ENCODE measurements at regions not wholly inside any gene's neighbourhood (a gene's known extent, or its start where the extent isn't known, plus 50 kb on each side); places are given as distances from the start of the nearest gene placed in this dataset.

- no peak for DNase-seq
Measured at GRCh38 chr2:42947809-42948600, 155.6 kb upstream of the HAAO start.

DNA sequence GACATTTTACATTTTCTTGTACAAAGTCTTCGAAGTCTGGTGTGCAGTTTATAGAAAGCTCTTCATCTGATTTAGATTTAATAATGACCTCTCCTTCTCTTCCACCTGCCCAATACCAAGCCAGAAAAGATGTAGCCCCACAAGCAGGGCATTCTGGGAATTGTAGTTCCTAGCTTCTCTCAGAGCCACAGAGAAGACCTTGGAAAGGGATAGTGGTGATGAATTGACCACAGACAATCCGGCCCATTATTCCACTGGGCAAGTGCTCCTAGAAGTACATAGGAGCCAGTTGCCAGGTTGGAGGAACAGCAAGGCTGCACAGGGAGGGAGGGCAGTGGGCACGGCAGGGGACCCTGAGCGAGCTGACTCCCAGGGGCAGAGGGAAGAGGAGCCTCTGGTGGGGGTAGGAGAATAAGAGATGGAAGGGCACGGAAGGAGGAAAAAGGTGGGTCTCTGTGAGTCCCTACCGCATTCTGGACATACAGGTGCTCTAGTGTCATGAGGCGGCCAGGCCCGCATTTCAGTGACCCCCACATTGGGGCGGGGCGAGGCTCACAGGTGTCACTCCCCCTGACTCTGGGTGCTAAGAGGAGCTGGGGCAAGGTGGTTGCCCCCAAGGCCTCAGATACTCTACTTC is 152.5 kb upstream of the HAAO start:
- no peak for DNase-seq

GRCh38 chr2:42942990-42943493 is 150.7 kb upstream of the HAAO start:
- DNase-seq = no peak

GRCh38 chr2:42942214-42942989 is 150.0 kb upstream of the HAAO start:
- DNase-seq = no peak

GRCh38 chr2:42941633-42942176 is 149.3 kb upstream of the HAAO start:
- no peak for DNase-seq

DNA sequence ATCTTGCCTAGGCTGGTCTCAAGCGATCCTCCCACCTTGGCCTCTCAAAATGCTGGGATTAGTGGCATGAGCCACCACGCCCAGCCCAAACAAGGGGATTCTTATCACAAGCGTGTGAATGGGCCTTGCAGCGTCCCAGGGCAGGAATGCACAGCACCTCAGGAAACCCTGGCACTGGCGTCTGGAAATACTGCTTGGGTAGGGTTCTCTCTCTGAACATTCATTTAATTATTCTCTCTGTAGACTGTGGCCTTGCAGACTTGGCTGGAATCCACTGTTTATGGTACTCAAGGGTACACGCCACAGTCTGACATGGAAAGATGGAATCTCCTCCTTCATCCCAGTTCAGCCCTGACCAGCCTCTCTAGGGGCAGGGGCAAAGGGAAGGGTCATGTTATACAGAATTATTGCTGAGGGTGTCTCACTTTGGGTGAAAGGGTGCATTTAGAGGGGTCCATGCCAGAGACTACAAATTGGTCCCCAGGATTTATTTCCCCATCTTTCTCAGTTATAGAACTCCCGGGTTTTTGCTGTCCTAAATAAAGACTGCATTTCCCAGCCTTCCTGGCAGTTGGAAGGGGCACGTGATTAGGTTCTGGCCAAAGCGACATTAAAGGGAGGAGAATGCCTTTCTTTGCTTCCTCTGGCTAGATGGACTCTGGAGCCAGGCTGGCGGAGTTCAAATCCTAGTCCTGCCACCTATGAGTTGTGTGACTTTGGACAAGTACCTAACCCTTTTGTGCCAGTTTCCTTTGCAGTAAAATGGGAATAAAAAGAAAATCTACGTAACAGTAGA is 147.2 kb upstream of the HAAO start:
- DNase-seq = no peak

GRCh38 chr2:42938671-42939370 is 146.4 kb upstream of the HAAO start:
- no peak for DNase-seq

GRCh38 chr2:42937171-42937875 is 144.9 kb upstream of the HAAO start:
- no peak for DNase-seq

DNA sequence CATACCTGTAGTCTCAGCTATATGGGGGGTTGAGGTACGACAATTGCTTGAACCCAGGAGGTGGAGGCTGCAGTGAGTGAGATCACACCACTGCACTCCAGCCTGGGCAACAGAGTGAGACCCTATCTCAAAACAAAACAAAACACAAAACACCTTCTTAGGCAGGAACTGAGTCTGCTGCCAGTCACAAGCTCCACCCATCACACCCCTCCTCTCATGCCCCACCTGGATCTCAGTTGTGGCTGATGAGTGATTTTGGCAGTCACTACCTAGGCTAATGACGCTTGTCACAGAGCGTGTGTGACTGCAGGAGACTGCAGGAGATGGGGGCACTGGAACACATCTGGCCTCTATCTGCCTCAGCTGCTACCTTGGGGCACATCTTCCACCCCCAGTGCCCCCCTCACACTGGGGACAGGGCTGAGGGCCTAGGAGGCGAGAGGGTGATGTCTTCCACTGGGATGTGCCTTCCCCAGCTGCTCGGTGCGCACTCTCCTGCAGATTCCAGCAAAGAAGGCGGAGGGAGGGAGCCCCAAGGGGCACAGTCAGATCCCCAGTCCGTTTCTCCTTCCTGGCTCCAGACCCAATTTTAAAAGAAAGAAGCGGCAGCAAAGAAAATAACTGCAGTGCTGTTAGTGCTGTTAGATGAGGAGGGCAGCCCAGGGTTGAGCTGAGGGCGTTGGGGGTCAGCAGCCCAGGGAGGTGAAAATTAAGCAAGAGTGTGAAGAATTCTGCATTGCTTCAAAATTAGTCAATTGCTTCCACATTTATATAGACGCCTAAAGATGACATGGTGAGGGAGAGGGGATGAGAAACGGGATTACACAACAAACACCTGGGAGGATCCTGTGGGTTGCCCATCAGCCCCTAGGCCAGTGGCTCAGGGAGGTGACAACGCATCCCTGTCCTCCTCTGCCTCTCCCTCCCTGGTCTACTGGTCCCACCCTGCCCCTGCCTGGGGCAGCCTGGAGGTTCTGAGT is 143.6 kb upstream of the HAAO start:
- no peak for DNase-seq

DNA sequence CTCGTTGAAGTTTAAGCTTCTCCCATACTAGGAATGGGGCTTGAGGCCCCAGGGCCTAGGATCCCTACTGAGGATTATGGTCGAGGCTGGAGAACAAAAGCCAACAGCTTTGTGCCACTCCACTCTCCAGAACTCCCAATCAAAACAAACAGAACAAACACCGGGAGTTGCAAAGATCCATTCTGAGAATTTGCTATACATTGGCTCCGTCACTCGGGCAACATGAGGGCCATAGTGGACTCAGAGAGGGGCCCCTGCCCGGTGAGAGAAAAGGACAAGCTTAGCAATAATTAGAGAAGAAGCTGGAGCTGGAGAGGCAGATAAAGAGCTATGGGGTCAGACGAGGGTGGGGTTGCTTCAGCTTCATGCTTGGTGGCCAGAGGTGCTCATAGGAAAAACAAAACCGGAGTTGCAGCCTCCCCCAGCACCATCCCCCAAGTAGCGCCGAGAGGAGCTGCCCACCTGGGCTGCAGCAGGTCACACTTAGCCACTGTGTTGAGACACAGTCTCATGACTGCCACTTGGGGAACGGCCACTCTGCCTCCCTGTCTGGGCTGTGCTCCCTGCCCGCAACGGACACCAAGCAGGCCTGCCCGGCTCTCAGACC is 142.3 kb upstream of the HAAO start:
- no peak for DNase-seq

DNA sequence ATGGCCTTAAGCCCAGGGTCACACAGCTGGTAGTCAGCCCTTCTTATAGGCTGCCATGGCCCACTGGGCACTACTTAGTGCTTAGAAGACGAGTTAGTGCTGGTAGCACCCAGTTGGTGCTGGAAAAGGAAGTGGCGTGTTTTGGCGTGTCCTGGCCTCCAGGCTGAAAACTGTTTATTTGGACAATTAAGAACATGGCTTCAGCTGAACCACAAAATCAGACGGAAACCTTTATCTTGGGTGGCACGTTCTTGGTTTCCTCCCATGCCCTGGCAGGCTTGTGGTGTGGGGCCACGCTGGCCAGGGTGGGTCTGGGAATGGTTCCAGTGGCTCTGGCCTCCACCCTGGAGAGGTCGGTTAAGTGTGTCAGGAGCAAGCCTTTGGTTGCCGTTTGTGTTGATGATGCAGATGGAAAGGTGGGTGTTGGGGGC is 141.5 kb upstream of the HAAO start:
- no peak for DNase-seq

DNA sequence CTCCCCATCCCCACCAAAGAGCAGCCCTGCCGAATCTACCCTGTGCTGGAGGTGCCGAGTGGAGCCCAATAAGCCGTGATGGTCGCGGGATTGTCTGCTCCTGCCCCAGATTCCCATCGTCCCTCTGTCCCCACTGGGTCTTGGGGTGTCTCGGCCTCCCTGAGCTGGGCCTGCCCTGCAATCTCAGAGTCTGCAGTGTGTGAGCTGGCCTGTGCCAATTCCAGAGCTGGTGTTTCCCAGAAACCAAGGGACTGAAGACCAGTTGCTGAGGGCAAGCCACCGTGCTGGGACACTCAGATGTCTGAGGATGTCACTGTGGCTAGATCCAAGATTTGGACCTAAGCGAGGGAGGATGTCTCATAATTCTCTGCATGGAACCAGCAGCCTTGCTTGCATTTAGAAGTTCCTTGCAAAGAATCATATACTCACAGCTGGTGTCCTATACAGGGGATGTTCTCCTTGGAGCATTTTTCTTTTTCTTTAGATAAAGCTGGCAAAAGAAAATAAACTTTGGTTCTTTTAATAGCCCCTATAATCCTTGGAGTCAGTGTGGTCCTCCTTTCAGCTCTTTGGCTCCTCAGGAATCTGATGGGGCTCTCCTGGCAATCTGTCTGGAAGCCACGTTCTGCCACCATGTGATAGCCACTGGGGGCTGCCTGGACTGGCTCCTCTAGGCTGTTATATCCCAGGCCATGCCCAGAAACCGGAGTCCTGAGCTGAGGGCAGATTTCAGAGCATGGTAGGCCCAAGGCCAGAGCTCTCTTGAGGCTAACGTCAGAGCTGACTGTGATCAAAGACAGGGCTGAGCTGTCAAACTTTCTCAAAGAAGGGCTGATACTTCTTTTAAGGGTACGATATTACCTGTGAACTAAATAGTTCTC is 140.1 kb upstream of the HAAO start:
- no peak for DNase-seq

DNA sequence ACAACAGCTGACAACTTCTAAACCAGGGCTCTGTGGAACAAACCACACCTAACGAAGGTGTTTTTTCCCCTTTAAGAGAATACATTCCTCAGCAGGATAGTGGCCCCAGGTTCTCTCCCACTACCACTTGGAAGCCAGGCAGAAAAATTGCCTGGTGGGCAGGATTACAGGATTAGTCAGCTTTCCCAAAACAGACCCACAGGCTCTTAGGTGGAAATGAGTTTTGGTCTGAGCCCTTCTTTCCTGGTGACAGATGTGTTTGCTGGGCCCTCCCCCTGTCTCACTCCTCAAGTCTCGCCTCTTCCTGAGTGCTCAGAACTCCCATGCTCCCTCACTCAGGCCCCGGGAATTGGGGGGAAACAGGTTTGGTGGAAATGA is 139.4 kb upstream of the HAAO start:
- DNase-seq = no peak

DNA sequence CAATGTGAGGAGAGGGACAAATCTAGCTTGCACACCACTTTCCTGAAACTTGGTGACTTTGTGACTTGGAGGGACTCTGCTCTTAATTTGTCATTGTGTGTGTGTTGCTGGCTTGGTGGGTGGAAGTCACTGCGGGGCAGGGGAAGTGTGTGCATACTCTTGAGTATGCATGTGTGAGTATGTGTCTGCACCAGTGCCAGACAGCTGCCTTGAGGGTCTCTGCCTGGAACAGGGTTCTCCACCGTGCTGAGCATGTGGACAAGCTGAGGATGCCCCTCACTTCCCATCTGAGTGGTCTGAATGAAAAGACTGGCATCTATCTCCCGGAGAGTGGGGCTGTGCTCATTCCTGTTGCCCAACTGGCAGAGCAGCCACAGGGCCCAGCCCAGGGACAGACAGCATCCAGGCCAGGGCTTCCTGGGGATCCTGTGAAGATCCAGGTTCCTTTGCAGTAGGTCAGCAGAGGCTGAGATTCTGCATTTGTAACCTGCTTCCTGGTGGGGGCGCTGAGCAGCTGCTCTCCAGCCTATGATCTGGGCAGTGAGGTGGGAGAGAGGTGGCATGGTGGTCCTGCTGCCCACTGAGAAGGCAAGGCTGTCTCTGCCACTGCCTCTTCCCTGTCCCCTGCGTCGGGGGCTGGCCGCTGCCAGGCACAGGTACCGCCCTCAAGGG is 138.9 kb upstream of the HAAO start:
- no peak for DNase-seq

DNA sequence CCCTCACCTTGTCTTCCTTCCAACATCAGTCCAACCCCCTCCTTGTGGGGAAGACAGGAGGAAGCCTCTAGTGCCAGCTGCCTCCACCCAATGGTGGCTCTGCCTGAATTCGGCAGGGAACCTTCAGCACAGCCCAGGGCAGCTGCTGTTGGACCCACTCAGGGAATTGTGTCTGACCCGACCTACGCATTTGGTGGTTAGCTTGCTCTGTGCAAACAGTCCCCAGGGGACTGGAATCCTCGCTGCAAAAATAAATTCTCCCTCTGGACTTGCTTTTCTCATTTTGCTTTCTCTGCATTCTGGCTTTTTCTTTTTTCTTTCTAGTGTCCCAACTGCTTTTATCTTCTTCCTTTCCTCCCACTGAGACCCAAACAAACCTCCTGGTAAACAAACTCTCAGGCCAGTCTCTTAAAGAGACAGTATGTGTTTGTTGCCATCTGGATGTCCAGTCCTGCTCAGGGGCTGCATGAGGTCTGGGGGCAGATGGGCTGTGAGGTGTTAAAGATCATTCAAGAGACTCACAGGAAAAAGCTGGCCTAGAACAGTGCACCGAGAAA is 137.7 kb upstream of the HAAO start:
- no peak for DNase-seq

DNA sequence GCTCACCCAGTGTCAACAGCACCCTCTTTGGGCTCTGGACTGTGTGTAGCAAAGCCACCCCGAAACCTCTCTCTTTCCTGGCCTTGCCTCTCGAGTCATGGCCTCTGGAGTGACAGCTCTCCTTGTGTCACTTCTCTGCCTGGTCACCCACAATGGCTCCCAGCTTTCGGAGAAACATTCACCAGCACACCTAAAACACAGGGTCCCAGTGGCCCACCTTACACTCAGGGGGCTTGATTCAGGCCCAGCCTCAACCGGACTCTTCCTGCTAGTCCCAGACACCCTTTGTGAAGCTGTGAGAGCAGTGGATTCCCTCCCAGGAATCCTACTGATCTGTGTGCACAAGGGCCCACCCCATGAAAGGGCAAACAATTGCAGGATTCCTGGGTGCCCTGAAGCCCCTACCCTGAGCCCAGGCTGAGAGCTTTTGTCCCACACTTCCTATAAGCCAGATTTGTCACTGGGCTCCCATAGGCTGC is 137.2 kb upstream of the HAAO start:
- DNase-seq = no peak

Measured in activated gamma-delta T cell (primary cell).